CD14-positive monocyte (primary cell): ENCODE measurements at regions not wholly inside any gene's neighbourhood (a gene's known extent, or its start where the extent isn't known, plus 50 kb on each side); places are given as distances from the start of the nearest gene placed in this dataset.

Experiments used
- DNase-seq, 3 donors: peaks; one replicate each; pipeline ENCODE4 v3.0.0-alpha.2; 2011 to 2022
- H2AFZ ChIP-seq: 2 replicates; pipeline ENCODE4 v1.6.0; 2012; ENCODE audit warnings: mild to moderate bottlenecking, low read depth, low read length, inconsistent platforms; ENCODE audit not compliant: insufficient read depth, poor library complexity, severe bottlenecking
- H3K27ac ChIP-seq, 2 donors: 1 replicate in 1 of 2; 2 replicates in 1 of 2; pipeline ENCODE4 v1.5.1; 2012 to 2013; ENCODE audit warnings: low read length in 2 of 2, control low read depth in 1 of 2, inconsistent platforms in 1 of 2, low read depth in 1 of 2, mild to moderate bottlenecking in 1 of 2
- H3K27me3 ChIP-seq, 2 donors: one replicate each; pipeline versions ENCODE4 v1.6.0 to v1.6.1; 2011 to 2013; ENCODE audit warnings: low read length in 2 of 2; ENCODE audit not compliant: control insufficient read depth in 2 of 2, insufficient read depth in 2 of 2
- H3K36me3 ChIP-seq, 2 donors: replicated peaks in 1 of 2; 1 replicate in 1 of 2; 2 replicates in 1 of 2; pipeline versions ENCODE4 v1.5.1 to v1.6.1; 2012 to 2013; ENCODE audit warnings: low read length in 2 of 2, control low read depth in 1 of 2, inconsistent platforms in 1 of 2, mild to moderate bottlenecking in 1 of 2; ENCODE audit not compliant: insufficient read depth in 2 of 2, control insufficient read depth in 1 of 2
- H3K4me1 ChIP-seq, 2 donors: 1 replicate in 1 of 2; 2 replicates in 1 of 2; pipeline versions ENCODE4 v1.5.1 to v1.6.1; 2012 to 2013; ENCODE audit warnings: low read length in 2 of 2, control low read depth in 1 of 2, inconsistent platforms in 1 of 2, mild to moderate bottlenecking in 1 of 2, moderate library complexity in 1 of 2; ENCODE audit not compliant: insufficient read depth in 2 of 2, control insufficient read depth in 1 of 2
- H3K4me2 ChIP-seq: replicated peaks from 2 replicates; pipeline ENCODE3; 2012; ENCODE audit warnings: low read length, moderate library complexity, mild to moderate bottlenecking; ENCODE audit not compliant: poor library complexity, severe bottlenecking; ENCODE audit errors: extremely low read depth
- H3K4me3 ChIP-seq, 3 experiments: fragments of 200-600 bp in 1 of 3; sonication (generic) in 1 of 3; replicated peaks in 1 of 3; 1 replicate in 2 of 3; 2 replicates in 1 of 3; pipeline ENCODE4 v1.5.1; 2011 to 2013; ENCODE audit warnings: low read length in 3 of 3, mild to moderate bottlenecking in 3 of 3, control low read depth in 2 of 3, low read depth in 2 of 3, inconsistent platforms in 1 of 3, moderate library complexity in 1 of 3
- H3K79me2 ChIP-seq: 2 replicates; pipeline ENCODE4 v1.6.0; 2012; ENCODE audit warnings: mild to moderate bottlenecking, control low read depth, inconsistent platforms, low read length, moderate library complexity; ENCODE audit not compliant: insufficient read depth
- H3K9ac ChIP-seq: 2 replicates; pipeline ENCODE4 v1.6.0; 2017; ENCODE audit warnings: low read length, mild to moderate bottlenecking; ENCODE audit not compliant: insufficient read depth, poor library complexity, severe bottlenecking
- H3K9me3 ChIP-seq, 2 donors: replicated peaks in 1 of 2; 1 replicate in 1 of 2; 2 replicates in 1 of 2; pipeline versions ENCODE4 v1.5.1 to v1.6.1; 2012 to 2013; ENCODE audit warnings: low read length in 2 of 2, control low read depth in 1 of 2; ENCODE audit not compliant: control insufficient read depth in 1 of 2, insufficient read depth in 1 of 2
- H4K20me1 ChIP-seq: 2 replicates; pipeline ENCODE4 v1.6.0; 2012; ENCODE audit warnings: mild to moderate bottlenecking, low read length, control low read depth, moderate library complexity; ENCODE audit not compliant: insufficient read depth
- H3K27ac Mint-ChIP-seq, 7 donors: one replicate each; pipeline ENCODE4 v1.8.0; 2020; ENCODE audit warnings: mild to moderate bottlenecking in 7 of 7, mixed read lengths in 7 of 7, moderate library complexity in 6 of 7, inconsistent platforms in 2 of 7
- H3K27me3 Mint-ChIP-seq, 3 donors: one replicate each; pipeline ENCODE4 v1.8.0; 2021 to 2022; ENCODE audit warnings: low read depth in 3 of 3, mild to moderate bottlenecking in 3 of 3, mixed read lengths in 3 of 3, moderate library complexity in 3 of 3, inconsistent platforms in 1 of 3
- H3K36me3 Mint-ChIP-seq, 2 donors: one replicate each; pipeline ENCODE4 v1.8.0; 2020; ENCODE audit warnings: mixed read lengths in 2 of 2, inconsistent platforms in 1 of 2, mild to moderate bottlenecking in 1 of 2
- H3K4me1 Mint-ChIP-seq: one replicate; pipeline ENCODE4 v1.8.0; 2020; ENCODE audit warnings: mild to moderate bottlenecking, mixed read lengths
- H3K4me3 Mint-ChIP-seq, 2 donors: one replicate each; pipeline ENCODE4 v1.8.0; 2020; ENCODE audit warnings: mild to moderate bottlenecking in 2 of 2, mixed read lengths in 2 of 2, moderate library complexity in 1 of 2
- H3K9me3 Mint-ChIP-seq, 7 donors: one replicate each; pipeline ENCODE4 v1.8.0; 2020 to 2022; ENCODE audit warnings: mixed read lengths in 7 of 7, mild to moderate bottlenecking in 6 of 7, moderate library complexity in 6 of 7, inconsistent platforms in 2 of 7
- WGBS: methylation state at CpG from one replicate; pipeline ENCODE4 v1.1.5; 2013; ENCODE audit warnings: missing lambda C conversion rate; ENCODE audit not compliant: insufficient coverage; 5-methylcytosine and 5-hydroxymethylcytosine counted together
- intact Hi-C, 2 donors: fragments of 100-400 bp; cut with micrococcal nuclease; formaldehyde crosslinking; loops; one replicate each; pipeline versions ENCODE4 v1.15.0 to v1.15.1; 2023
- TF ChIP-seq, protein P1 (sequence below): fragments of 200-600 bp; IDR thresholded peaks from one replicate; pipeline ENCODE4 v1.8.0; 2022; ENCODE audit warnings: antibody characterized with exemption, mild to moderate bottlenecking

- H3K4me3 Mint-ChIP-seq: peak overlapping the region; percentile 80 to 91
- WGBS: 100% methylated on average over 4 of the region's 6 CpGs
- peaks cover 0 to 2% (median 0%) of the 10 kb centered on the region in 7 donors for H3K9me3 Mint-ChIP-seq
- H3K27ac Mint-ChIP-seq: peak overlapping the region in 4 of 7 donors; percentile 91 to 94 (median 92)
- intact Hi-C loops: loop anchor here (10.0 kb wide), 2 partner anchors 52 to 58 kb away; partner anchors contain the start of genes CDKN2AIPNL (in 1 of the 2) and JADE2 (in 1 of the 2)
- H4K20me1 ChIP-seq: no peaks in the 10 kb centered on the region
- peaks cover 34% of the 10 kb centered on the region for H3K4me1 Mint-ChIP-seq
- peaks cover 0 to 3% of the 10 kb centered on the region in 2 donors for H3K36me3 Mint-ChIP-seq
- peaks cover 35 to 38% of the 10 kb centered on the region in 2 donors for H3K4me1 ChIP-seq
- H3K9ac ChIP-seq: no peak overlapping the region
- H3K4me3 ChIP-seq: peak overlapping the region in 1 of 3 experiments; percentile 81
- no peaks in the 10 kb centered on the region for H3K27me3 ChIP-seq
- no peak for DNase-seq
- no peaks in the 10 kb centered on the region for H3K79me2 ChIP-seq
- H2AFZ ChIP-seq: peak overlapping the region; percentile 95
- H3K36me3 ChIP-seq: no peaks in the 10 kb centered on the region
- H3K4me2 ChIP-seq: peak overlapping the region; percentile 97
- peak overlapping the region; percentile 74 to 90 for H3K27ac ChIP-seq
- H3K9me3 ChIP-seq: no peaks in the 10 kb centered on the region
- peaks cover 1 to 9% (median 2%) of the 10 kb centered on the region in 3 donors for H3K27me3 Mint-ChIP-seq
- TF ChIP-seq, protein P1, sequence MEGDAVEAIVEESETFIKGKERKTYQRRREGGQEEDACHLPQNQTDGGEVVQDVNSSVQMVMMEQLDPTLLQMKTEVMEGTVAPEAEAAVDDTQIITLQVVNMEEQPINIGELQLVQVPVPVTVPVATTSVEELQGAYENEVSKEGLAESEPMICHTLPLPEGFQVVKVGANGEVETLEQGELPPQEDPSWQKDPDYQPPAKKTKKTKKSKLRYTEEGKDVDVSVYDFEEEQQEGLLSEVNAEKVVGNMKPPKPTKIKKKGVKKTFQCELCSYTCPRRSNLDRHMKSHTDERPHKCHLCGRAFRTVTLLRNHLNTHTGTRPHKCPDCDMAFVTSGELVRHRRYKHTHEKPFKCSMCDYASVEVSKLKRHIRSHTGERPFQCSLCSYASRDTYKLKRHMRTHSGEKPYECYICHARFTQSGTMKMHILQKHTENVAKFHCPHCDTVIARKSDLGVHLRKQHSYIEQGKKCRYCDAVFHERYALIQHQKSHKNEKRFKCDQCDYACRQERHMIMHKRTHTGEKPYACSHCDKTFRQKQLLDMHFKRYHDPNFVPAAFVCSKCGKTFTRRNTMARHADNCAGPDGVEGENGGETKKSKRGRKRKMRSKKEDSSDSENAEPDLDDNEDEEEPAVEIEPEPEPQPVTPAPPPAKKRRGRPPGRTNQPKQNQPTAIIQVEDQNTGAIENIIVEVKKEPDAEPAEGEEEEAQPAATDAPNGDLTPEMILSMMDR: no peak
Measured at GRCh38 chr5:134467231-134467630, 55.5 kb upstream of the CDKN2AIPNL start.

DNA sequence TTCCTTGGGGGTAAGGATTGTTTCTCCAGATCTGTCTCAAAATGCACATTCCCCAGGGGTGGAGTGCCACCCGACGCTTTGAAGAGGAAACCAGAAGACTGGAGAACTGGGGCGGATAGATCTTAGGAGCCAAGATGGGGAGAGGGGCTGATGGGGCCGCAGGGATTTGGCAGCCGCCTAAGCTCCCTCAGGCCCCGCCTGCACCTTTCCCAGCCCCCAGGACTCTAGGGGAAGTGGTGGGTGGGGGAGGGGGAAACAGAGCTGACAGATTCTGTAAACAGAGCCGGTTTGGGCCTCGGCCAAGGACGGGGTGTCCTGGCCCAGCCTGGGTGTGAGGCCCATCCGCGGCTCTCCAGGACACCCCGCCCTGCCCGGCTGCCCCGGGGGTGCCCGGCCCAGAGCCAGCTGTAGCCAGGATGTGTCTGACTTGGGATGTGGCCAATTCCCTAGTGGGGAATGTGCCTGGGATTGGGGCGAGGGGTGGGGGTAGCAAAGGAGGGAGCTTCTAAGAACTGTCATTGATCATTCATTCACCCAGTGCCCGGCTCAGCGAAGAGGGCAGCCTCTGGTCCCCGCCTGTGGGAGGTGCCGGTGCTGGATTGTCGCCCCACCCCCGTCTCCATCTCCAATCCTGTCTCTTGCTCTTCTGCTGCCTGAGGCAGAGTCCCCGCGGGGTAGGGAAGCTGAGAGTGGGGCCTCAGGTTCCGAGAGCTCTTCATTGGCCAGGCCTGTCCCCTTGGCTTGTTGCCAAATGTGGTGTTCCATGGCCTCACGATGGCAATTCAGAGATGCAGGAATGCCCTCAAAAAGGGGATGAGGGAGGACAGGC is 54.8 kb upstream of the CDKN2AIPNL start:
- 0% methylated on average over 19 of the region's 26 CpGs for WGBS
- intact Hi-C loops: loop anchor here (10.0 kb wide), 2 partner anchors 52 to 58 kb away; partner anchors contain the start of genes CDKN2AIPNL (in 1 of the 2) and JADE2 (in 1 of the 2)
- peak overlapping the region; percentile 74 to 90 for H3K27ac ChIP-seq

More for the DNA sequence above, 54.8 kb upstream of the CDKN2AIPNL start:
- H3K9me3 Mint-ChIP-seq: peaks cover 0 to 2% (median 0%) of the 10 kb centered on the region in 7 donors
- H3K36me3 Mint-ChIP-seq: peaks cover 0 to 3% of the 10 kb centered on the region in 2 donors
- peaks cover 1 to 9% (median 2%) of the 10 kb centered on the region in 3 donors for H3K27me3 Mint-ChIP-seq
- H3K4me2 ChIP-seq: peak overlapping the region; percentile 97
- H4K20me1 ChIP-seq: no peaks in the 10 kb centered on the region
- TF ChIP-seq, protein P1: no peak
- H2AFZ ChIP-seq: peak overlapping the region; percentile 95
- no peaks in the 10 kb centered on the region for H3K27me3 ChIP-seq
- peak; percentile 65 to 69 (median 68) for DNase-seq
- H3K36me3 ChIP-seq: no peaks in the 10 kb centered on the region
- peak overlapping the region; percentile 80 to 91 for H3K4me3 Mint-ChIP-seq
- peak overlapping the region; percentile 80 for H3K9ac ChIP-seq
- peak overlapping the region; percentile 43 to 81 (median 61) for H3K4me3 ChIP-seq
- H3K27ac Mint-ChIP-seq: peak overlapping the region; percentile 82 to 94 (median 91)
- no peaks in the 10 kb centered on the region for H3K9me3 ChIP-seq
- H3K79me2 ChIP-seq: no peaks in the 10 kb centered on the region
- peaks cover 35 to 38% of the 10 kb centered on the region in 2 donors for H3K4me1 ChIP-seq
- H3K4me1 Mint-ChIP-seq: peaks cover 34% of the 10 kb centered on the region
